Retinal pigment epithelial cell (primary cell): ENCODE measurements at regions not wholly inside any gene's neighbourhood (a gene's known extent, or its start where the extent isn't known, plus 50 kb on each side); places are given as distances from the start of the nearest gene placed in this dataset.

Experiments
- DNase-seq: peaks from one replicate; pipeline ENCODE4 v3.0.0-alpha.2; 2010; ENCODE audit warnings: low read depth
- H3K4me3 ChIP-seq: 2 replicates; pipeline ENCODE4 v1.5.1; 2011; ENCODE audit warnings: mild to moderate bottlenecking, low read length, control low read depth, moderate library complexity
- TF ChIP-seq, protein P1 (sequence below): conservative IDR thresholded peaks from 2 replicates; pipeline ENCODE4 v1.5.1; 2011; ENCODE audit warnings: low read depth, low read length, control low read depth, inconsistent platforms

DNA sequence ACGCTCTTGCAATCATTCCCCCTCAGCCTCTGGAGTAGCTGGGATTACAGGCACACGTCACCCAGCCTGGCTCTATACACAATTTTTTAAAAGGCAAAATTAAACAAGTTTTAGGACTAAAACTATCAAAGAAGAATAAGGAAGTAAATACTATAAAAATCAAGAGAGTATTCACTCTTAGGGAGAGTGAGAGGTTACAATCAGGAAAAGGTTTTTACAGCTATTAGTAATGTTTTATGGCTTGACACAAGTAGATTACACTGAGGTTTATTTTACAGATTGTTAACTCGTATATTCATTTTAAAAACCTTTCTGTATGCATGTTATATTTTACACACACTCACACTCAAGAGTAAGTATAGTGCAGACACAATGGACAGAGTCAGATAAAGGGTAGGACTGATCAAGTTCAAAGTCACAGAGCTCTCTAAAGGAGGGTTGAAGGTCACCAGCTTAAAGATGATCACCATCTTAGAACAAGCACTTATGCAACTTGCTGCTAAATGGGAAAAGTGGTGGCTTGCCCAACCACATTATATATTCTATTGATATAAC is 77.9 kb upstream of the MAN1A2 start:
- no peak overlapping the region for H3K4me3 ChIP-seq
- no peak for DNase-seq
- TF ChIP-seq, protein P1, sequence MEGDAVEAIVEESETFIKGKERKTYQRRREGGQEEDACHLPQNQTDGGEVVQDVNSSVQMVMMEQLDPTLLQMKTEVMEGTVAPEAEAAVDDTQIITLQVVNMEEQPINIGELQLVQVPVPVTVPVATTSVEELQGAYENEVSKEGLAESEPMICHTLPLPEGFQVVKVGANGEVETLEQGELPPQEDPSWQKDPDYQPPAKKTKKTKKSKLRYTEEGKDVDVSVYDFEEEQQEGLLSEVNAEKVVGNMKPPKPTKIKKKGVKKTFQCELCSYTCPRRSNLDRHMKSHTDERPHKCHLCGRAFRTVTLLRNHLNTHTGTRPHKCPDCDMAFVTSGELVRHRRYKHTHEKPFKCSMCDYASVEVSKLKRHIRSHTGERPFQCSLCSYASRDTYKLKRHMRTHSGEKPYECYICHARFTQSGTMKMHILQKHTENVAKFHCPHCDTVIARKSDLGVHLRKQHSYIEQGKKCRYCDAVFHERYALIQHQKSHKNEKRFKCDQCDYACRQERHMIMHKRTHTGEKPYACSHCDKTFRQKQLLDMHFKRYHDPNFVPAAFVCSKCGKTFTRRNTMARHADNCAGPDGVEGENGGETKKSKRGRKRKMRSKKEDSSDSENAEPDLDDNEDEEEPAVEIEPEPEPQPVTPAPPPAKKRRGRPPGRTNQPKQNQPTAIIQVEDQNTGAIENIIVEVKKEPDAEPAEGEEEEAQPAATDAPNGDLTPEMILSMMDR: no peak

DNA sequence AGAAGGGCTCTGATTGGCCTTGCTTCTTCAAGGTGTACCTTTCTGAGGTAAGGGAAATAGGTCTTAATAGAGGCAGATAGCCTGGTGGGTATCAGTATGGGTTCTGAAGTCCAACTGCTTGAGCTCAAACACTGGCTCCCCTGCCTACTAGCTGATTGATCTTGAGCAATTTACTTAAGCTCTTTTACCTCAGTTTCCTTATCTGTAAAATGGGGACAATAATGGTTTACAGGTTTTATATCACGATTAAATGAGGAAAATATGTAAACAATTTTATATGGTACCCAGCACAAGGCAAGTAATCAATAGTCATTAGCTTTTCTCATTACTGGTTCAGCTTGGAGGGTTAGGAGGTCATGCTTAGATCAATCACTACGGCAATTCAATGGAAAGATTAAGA is 75.8 kb upstream of the VTCN1 start:
- no peak overlapping the region for H3K4me3 ChIP-seq
- DNase-seq: no peak
- TF ChIP-seq, protein P1: no peak

DNA sequence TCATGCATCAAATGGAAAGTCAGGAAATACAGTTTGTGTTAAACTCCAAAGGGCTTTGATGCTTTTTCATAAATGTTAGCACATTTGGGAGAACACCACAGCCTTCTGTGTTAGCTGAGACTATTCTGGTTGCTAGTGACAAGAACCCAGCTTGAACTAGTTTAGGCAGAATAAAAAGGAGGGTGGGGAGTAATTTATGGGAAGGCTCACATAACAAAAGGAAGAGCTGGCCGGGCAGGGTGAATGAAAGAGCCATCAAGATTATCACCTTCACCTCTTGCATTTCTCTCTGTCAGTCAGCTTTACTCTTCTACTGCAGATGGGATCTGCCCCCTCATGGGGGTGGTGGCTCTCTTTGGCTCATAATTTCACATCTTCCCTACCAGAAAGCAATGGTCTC is 75.4 kb upstream of the VTCN1 start:
- TF ChIP-seq, protein P1: no peak

DNA sequence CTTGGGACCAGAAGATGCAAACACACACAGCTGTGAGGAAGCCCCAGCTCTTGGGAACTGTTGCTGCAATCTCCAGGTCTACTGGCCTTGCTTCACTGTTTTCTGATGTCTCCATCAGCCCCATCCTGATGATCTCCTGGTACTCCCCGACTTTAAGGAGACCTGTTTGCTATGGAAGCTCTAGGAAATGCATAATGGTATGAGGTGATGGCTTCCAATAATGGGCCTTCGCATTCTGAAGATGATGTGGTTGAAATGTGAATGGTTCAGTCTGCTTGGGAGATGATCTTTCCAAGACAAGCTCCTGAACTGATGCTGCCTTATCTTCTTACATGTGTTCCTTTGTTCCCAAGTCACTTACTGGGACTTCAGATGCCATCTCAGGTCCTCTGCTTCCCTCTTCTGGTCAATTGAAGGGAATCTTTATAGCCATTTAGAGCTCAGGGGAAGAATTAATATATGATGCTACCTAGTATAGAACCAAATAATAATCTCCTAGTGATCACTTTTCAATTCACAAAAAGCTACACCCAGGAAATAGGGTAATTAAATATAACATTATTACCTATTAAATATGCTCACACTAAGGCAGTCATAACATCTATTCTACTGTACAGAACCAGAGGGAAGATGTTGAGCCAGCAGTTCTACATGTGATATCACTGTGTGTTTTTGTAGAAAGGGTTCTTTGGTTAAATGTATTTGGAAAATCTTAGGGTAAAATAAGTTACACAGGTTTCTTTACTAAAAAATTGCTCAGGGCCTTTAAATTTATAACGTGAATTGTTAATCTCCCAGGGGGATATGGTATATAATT is 73.9 kb upstream of the VTCN1 start:
- DNase-seq: peak; percentile 47
- TF ChIP-seq, protein P1: peak; percentile 67
- H3K4me3 ChIP-seq: no peak overlapping the region

More for the DNA sequence above, 75.4 kb upstream of the VTCN1 start:
- no peak overlapping the region for H3K4me3 ChIP-seq
- DNase-seq: no peak

DNA sequence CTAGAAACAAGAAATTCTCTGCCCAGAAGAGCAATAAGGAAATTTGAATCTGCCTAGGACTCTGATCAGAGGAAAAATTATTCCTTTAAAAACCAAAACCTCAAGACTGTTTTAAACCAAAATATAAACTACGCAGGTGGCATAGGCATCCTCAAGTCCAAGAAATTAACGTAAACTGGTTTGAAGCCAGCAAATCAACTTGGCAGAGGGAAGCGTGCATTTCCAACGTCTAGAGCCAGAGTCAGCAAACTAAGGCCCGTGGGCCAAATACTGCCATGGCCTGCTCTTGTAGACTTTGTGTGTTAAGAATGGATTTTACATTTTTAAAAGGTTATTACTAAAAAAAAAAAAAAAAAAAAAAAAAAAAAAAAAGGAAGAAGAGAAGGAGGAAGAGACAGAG is 67.8 kb upstream of the VTCN1 start:
- H3K4me3 ChIP-seq: no peak overlapping the region
- TF ChIP-seq, protein P1: no peak
- DNase-seq: no peak

DNA sequence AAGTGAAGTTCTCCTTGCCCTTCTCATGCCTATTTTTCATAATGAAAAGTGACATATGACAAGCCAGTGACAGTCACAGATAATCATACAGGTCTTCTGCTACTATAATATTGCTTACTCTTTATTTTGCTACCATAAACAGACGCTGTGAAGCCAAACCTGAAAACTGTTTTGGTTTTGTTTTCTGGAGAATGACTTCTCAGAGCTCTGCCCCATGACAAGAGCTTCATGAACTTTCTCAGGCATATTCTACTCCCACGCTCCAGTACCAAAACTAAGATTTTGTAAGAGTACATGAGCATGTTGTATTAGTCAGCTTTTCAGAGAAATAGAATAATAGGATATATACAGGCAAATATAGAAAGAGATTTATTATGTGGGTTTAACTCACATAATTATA is 64.3 kb upstream of the VTCN1 start:
- TF ChIP-seq, protein P1: no peak
- H3K4me3 ChIP-seq: no peak overlapping the region
- no peak for DNase-seq

DNA sequence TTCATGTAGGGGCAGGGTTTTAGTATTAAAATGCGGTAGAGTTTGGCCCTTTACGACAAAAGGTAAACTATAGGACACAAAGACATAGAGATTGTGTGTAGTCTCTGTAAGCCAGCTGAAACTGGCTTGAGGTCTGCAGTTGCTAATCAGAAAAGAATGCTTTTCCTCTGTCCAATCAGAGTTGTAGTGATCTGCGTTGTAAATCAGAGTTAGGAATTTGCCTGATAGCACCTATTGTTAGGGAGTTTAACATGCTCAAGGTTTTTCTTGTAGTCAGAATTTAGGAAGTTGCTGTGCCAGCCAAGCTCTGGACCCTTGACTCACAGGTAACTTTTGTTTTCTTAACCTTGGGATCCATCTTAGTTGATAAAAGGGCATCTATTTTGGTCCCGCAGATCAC is 61.2 kb upstream of the VTCN1 start:
- no peak overlapping the region for H3K4me3 ChIP-seq
- no peak for DNase-seq
- TF ChIP-seq, protein P1: no peak
